HEK293 (cell line): ENCODE measurements at regions not wholly inside any gene's neighbourhood (a gene's known extent, or its start where the extent isn't known, plus 50 kb on each side); places are given as distances from the start of the nearest gene placed in this dataset.

ENCODE experiments used
- CTCF ChIA-PET: fragments of 350-600 bp; formaldehyde crosslinking; extraction: SDS; loops from one replicate; lab custom pipeline; 2021; ENCODE audit warnings: antibody characterized with exemption; lab: Yijun Ruan, JAX
- POLR2A ChIA-PET: fragments of 300-600 bp; formaldehyde crosslinking; extraction: SDS; loops from one replicate; lab custom pipeline; 2020; ENCODE audit warnings: antibody characterized with exemption, inconsistent platforms; lab: Yijun Ruan, JAX
- H3K27ac ChIP-seq: fragments of 200-500 bp; sonication (Bioruptor generic); 2 replicates; pipeline ENCODE4 v1.5.1; 2014; ENCODE audit warnings: low read depth, low read length, control low read depth, inconsistent platforms; ENCODE audit errors: extremely low read depth
- H3K36me3 ChIP-seq, 2 experiments: fragments of 200-500 bp in 1 of 2; sonication (Bioruptor generic) in 1 of 2; 1 replicate in 1 of 2; 2 replicates in 1 of 2; pipeline ENCODE4 v1.5.1; 2014 to 2017; ENCODE audit warnings: inconsistent platforms in 2 of 2, low read length in 2 of 2; ENCODE audit not compliant: control insufficient read depth in 2 of 2, insufficient read depth in 1 of 2
- H3K4me1 ChIP-seq: fragments of 200-500 bp; sonication (Bioruptor generic); 2 replicates; pipeline ENCODE4 v1.5.1; 2014; ENCODE audit warnings: mild to moderate bottlenecking, low read length, inconsistent platforms; ENCODE audit not compliant: control insufficient read depth, insufficient read depth
- H3K4me3 ChIP-seq: 2 replicates; pipeline ENCODE4 v1.5.1; 2011; ENCODE audit warnings: low read depth, mild to moderate bottlenecking, control low read depth, low read length, moderate library complexity
- H3K9me3 ChIP-seq: fragments of 200-500 bp; sonication (Bioruptor generic); 2 replicates; pipeline ENCODE4 v1.5.1; 2014; ENCODE audit warnings: low read depth, low read length, inconsistent platforms; ENCODE audit not compliant: control insufficient read depth, insufficient read depth
- EGR2 ChIP-seq: fragments of 450-650 bp; formaldehyde crosslinking; IDR thresholded peaks from 2 replicates; pipeline ENCODE4 v1.5.1; 2016; ENCODE audit warnings: low read depth, missing biosample characterization, missing genetic modification characterization
- GLIS1 ChIP-seq: fragments of 450-650 bp; formaldehyde crosslinking; IDR thresholded peaks from 2 replicates; pipeline ENCODE4 v1.5.1; 2016; ENCODE audit warnings: missing biosample characterization, missing genetic modification characterization
- PRDM1 ChIP-seq: fragments of 450-650 bp; formaldehyde crosslinking; IDR thresholded peaks from 2 replicates; pipeline ENCODE4; 2016; ENCODE audit warnings: missing biosample characterization, missing genetic modification characterization
- SALL2 ChIP-seq: fragments of 450-650 bp; formaldehyde crosslinking; IDR thresholded peaks from 2 replicates; pipeline ENCODE4 v1.5.0; 2017; ENCODE audit warnings: missing biosample characterization, mild to moderate bottlenecking, missing genetic modification characterization, borderline replicate concordance
- ZBTB49 ChIP-seq: fragments of 450-650 bp; formaldehyde crosslinking; IDR thresholded peaks from 2 replicates; pipeline ENCODE4 v1.5.1; 2016; ENCODE audit warnings: missing biosample characterization, missing genetic modification characterization, low read depth
- ZFHX2 ChIP-seq: fragments of 450-650 bp; formaldehyde crosslinking; conservative IDR thresholded peaks from 2 replicates; pipeline ENCODE4 v1.5.1; 2016; ENCODE audit warnings: missing biosample characterization, missing genetic modification characterization
- ZNF175 ChIP-seq: fragments of 450-650 bp; formaldehyde crosslinking; IDR thresholded peaks from 2 replicates; pipeline ENCODE4 v1.5.1; 2016; ENCODE audit warnings: missing biosample characterization, missing genetic modification characterization
- ZNF211 ChIP-seq: fragments of 450-650 bp; formaldehyde crosslinking; IDR thresholded peaks from 2 replicates; pipeline ENCODE4 v1.5.1; 2016; ENCODE audit warnings: low read depth, missing biosample characterization, missing genetic modification characterization
- ZNF341 ChIP-seq: fragments of 450-650 bp; formaldehyde crosslinking; IDR thresholded peaks from 2 replicates; pipeline ENCODE4; 2016; ENCODE audit warnings: low read depth, missing biosample characterization, missing genetic modification characterization
- ZNF416 ChIP-seq: fragments of 450-650 bp; formaldehyde crosslinking; IDR thresholded peaks from 2 replicates; pipeline ENCODE4 v1.5.1; 2016; ENCODE audit warnings: missing biosample characterization, missing genetic modification characterization
- ZNF48 ChIP-seq: fragments of 450-650 bp; formaldehyde crosslinking; IDR thresholded peaks from 2 replicates; pipeline ENCODE4 v1.5.1; 2016; ENCODE audit warnings: missing biosample characterization, missing genetic modification characterization
- ZNF585B ChIP-seq: fragments of 450-650 bp; formaldehyde crosslinking; IDR thresholded peaks from 2 replicates; pipeline ENCODE4 v1.5.1; 2016; ENCODE audit warnings: missing biosample characterization, missing genetic modification characterization
- ZNF629 ChIP-seq: fragments of 450-650 bp; formaldehyde crosslinking; IDR thresholded peaks from 2 replicates; pipeline ENCODE4 v1.5.1; 2017; ENCODE audit warnings: missing biosample characterization, missing genetic modification characterization
- ZNF777 ChIP-seq: fragments of 450-650 bp; formaldehyde crosslinking; IDR thresholded peaks from 2 replicates; pipeline ENCODE4 v1.5.1; 2017; ENCODE audit warnings: missing biosample characterization, missing genetic modification characterization, borderline replicate concordance
- ZNF837 ChIP-seq: fragments of 450-650 bp; formaldehyde crosslinking; IDR thresholded peaks from 2 replicates; pipeline ENCODE4 v1.5.1; 2016; ENCODE audit warnings: missing biosample characterization, missing genetic modification characterization
- TF ChIP-seq, protein P1 (sequence below): fragments of 450-650 bp; formaldehyde crosslinking; IDR thresholded peaks from 2 replicates; pipeline ENCODE4 v1.5.1; 2017; ENCODE audit warnings: missing biosample characterization, missing genetic modification characterization

DNA sequence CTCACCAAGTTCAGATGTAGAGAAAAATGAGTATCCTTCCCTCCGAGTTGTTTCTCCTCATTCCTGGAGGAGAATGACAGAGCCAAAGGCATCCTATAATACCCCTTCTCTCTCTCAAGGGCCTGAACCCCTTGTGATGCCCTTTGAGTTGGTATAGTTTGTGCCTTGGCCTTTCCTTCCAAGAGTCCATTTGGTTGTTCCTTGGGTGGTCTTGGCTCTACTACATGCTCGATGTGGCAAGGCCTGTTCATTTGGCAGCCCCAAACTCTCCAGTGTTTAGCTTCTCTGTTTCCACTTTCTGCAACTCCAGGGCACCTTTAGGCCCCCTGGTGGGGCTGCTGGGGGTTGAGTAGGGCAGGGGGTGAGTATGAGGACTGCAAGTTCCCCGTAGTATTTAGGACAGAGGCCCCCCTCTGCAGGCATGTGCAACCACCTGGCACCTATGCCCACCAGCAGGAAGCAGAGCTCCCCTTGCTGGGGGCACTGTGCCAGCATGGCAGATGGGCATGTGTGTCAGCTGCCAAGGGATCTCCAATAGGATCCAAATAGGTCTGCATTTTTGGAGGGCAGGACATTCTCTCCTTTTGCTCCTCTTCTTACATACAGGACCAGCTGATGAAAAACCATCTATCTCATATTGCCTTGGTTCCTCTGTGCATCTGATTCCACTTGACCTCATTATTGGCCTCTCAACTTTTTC, 217.2 kb upstream of the CADM1 start:
- ChIA-PET POLR2A (interaction anchor here (0.7 kb wide), 1 partner anchor 8 kb away, joined by 3 read pairs; no protein-coding TSS in a partner anchor), CTCF (no interaction called here)
- no peak for TF ChIP-seq ZNF48 (tag by site-specific recombination)
- TF ChIP-seq SALL2 = no peak
- TF ChIP-seq PRDM1 (tag by site-specific recombination) = no peak
- TF ChIP-seq ZNF341 (tag by site-specific recombination) = no peak
- no peak for TF ChIP-seq ZNF211
- no peak for TF ChIP-seq ZNF175 (tag by site-specific recombination)
- TF ChIP-seq ZNF585B (tag by site-specific recombination) = no peak
- TF ChIP-seq GLIS1 (tag by site-specific recombination) = no peak
- no peak for TF ChIP-seq ZNF416
- TF ChIP-seq ZBTB49 = no peak
- TF ChIP-seq, protein P1, sequence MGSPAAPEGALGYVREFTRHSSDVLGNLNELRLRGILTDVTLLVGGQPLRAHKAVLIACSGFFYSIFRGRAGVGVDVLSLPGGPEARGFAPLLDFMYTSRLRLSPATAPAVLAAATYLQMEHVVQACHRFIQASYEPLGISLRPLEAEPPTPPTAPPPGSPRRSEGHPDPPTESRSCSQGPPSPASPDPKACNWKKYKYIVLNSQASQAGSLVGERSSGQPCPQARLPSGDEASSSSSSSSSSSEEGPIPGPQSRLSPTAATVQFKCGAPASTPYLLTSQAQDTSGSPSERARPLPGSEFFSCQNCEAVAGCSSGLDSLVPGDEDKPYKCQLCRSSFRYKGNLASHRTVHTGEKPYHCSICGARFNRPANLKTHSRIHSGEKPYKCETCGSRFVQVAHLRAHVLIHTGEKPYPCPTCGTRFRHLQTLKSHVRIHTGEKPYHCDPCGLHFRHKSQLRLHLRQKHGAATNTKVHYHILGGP (tag by site-specific recombination) = no peak
- no peak for TF ChIP-seq ZNF629
- TF ChIP-seq ZNF777 (tag by site-specific recombination) = no peak

GRCh38 chr11:115720602-115721245, 216.5 kb upstream of the CADM1 start:
- no peaks in the 10 kb centered on the region for H3K36me3 ChIP-seq
- no peak overlapping the region for H3K4me3 ChIP-seq
- no peaks in the 10 kb centered on the region for H3K9me3 ChIP-seq
- ChIA-PET POLR2A (no interaction called here), CTCF (interaction anchor here (0.6 to 0.9 kb wide), 3 partner anchors 17 to 505 kb away, joined by 3 to 5 read pairs (median 3); no protein-coding TSS in a partner anchor)
- TF ChIP-seq EGR2 (tag by site-specific recombination) (peak; percentile 64), ZNF837 (tag by site-specific recombination) (no peak), ZBTB49 (no peak), ZFHX2 (tag by site-specific recombination) (peak; percentile 75)
- no peak overlapping the region for H3K27ac ChIP-seq
- H3K4me1 ChIP-seq = no peaks in the 10 kb centered on the region

More for the DNA sequence above, 217.2 kb upstream of the CADM1 start:
- H3K36me3 ChIP-seq = no peaks in the 10 kb centered on the region
- H3K27ac ChIP-seq = no peak overlapping the region
- H3K4me3 ChIP-seq = no peak overlapping the region
- no peaks in the 10 kb centered on the region for H3K4me1 ChIP-seq
- H3K9me3 ChIP-seq = no peaks in the 10 kb centered on the region
